HEK293 (cell line): ENCODE measurements at regions not wholly inside any gene's neighbourhood (a gene's known extent, or its start where the extent isn't known, plus 50 kb on each side); places are given as distances from the start of the nearest gene placed in this dataset.

ENCODE experiments used
- ZBTB21 ChIP-seq: fragments of 450-650 bp; formaldehyde crosslinking; IDR thresholded peaks from 2 replicates; pipeline ENCODE4 v1.5.1; 2017; ENCODE audit warnings: missing biosample characterization, missing genetic modification characterization
- ZFHX2 ChIP-seq: fragments of 450-650 bp; formaldehyde crosslinking; conservative IDR thresholded peaks from 2 replicates; pipeline ENCODE4 v1.5.1; 2016; ENCODE audit warnings: missing biosample characterization, missing genetic modification characterization
- ZFP3 ChIP-seq: fragments of 450-650 bp; formaldehyde crosslinking; IDR thresholded peaks from 2 replicates; pipeline ENCODE4 v1.5.1; 2016; ENCODE audit warnings: low read depth, missing biosample characterization, missing genetic modification characterization
- ZNF10 ChIP-seq: fragments of 450-650 bp; formaldehyde crosslinking; IDR thresholded peaks from 2 replicates; pipeline ENCODE4 v1.5.1; 2017; ENCODE audit warnings: missing biosample characterization, missing genetic modification characterization
- ZNF121 ChIP-seq: fragments of 450-650 bp; formaldehyde crosslinking; IDR thresholded peaks from 2 replicates; pipeline ENCODE4 v1.5.1; 2016; ENCODE audit warnings: missing biosample characterization, missing genetic modification characterization
- TF ChIP-seq, protein P1 (sequence below): fragments of 450-650 bp; formaldehyde crosslinking; IDR thresholded peaks from 2 replicates; pipeline ENCODE4 v1.5.1; 2016; ENCODE audit warnings: missing biosample characterization, missing genetic modification characterization

- TF ChIP-seq, protein P1, sequence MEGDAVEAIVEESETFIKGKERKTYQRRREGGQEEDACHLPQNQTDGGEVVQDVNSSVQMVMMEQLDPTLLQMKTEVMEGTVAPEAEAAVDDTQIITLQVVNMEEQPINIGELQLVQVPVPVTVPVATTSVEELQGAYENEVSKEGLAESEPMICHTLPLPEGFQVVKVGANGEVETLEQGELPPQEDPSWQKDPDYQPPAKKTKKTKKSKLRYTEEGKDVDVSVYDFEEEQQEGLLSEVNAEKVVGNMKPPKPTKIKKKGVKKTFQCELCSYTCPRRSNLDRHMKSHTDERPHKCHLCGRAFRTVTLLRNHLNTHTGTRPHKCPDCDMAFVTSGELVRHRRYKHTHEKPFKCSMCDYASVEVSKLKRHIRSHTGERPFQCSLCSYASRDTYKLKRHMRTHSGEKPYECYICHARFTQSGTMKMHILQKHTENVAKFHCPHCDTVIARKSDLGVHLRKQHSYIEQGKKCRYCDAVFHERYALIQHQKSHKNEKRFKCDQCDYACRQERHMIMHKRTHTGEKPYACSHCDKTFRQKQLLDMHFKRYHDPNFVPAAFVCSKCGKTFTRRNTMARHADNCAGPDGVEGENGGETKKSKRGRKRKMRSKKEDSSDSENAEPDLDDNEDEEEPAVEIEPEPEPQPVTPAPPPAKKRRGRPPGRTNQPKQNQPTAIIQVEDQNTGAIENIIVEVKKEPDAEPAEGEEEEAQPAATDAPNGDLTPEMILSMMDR: no peak
- TF ChIP-seq ZFHX2 (tag by site-specific recombination): no peak
- TF ChIP-seq ZNF121 (tag by site-specific recombination): no peak
- no peak for TF ChIP-seq ZNF10 (tag by site-specific recombination)
- TF ChIP-seq ZBTB21 (tag by site-specific recombination): no peak
- TF ChIP-seq ZFP3 (tag by site-specific recombination): no peak
Observed at GRCh38 chr13:38570706-38571105, 116.2 kb upstream of the FREM2 start.
